ENCODE measurements at regions not wholly inside any gene's neighbourhood (a gene's known extent, or its start where the extent isn't known, plus 50 kb on each side); places are given as distances from the start of the nearest gene placed in this dataset.

- DNase-seq (ENCODE audit: extremely low read depth in 1 of 2, low read depth in 1 of 2), result no peak
Observed at GRCh38 chr12:46435625-46436024, 63.1 kb upstream of the SLC38A2 start.

- DNase-seq (ENCODE audit: extremely low read depth in 1 of 2, low read depth in 1 of 2), result no peak
Observed at GRCh38 chr12:46435029-46435428, 62.5 kb upstream of the SLC38A2 start.

GRCh38 chr12:46433829-46434228 lies 61.3 kb upstream of the SLC38A2 start:
- DNase-seq (ENCODE audit: extremely low read depth in 1 of 2, low read depth in 1 of 2), result no peak

GRCh38 chr12:46432325-46432724 lies 59.8 kb upstream of the SLC38A2 start:
- no peak for DNase-seq (ENCODE audit: extremely low read depth in 1 of 2, low read depth in 1 of 2)

DNA sequence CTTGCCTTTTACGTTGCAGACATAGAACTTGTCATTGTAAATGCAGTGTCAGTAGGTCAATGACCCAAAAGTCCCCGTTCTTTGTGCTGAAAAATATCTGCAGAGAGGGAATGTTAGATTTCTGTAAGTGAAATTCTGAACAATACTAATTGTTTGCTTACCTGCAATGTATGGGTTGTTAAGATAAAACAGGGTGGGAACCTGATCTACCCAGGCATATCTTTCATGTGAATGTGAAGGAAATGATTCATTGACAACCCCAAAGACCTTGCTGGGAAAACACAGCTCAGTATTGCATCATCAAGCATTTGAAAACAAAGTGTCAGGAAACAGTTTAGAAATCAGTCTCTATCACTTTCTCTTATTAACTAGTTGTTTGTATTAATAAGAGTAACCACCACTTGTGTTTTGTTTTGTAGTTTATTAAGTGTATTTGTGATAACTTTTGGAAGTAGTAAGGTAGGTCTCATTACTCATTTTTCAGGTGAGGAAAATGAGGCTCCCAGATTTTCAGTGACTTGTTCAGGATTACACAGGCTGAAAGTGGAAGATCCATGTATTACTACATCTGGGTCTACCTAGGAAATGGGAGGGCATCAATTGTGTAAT lies 57.9 kb upstream of the SLC38A2 start:
- DNase-seq (ENCODE audit: extremely low read depth in 1 of 2, low read depth in 1 of 2), result no peak
